Femur (tissue), 1 donor: ENCODE measurements at regions not wholly inside any gene's neighbourhood (a gene's known extent, or its start where the extent isn't known, plus 50 kb on each side); places are given as distances from the start of the nearest gene placed in this dataset.

Source experiments
- DNase-seq: peaks from one replicate; pipeline ENCODE4 v3.0.0-alpha.2; 2017

- no peak for DNase-seq
Observed at GRCh38 chr1:9419369-9420041, 119.8 kb upstream of the SLC25A33 start.

GRCh38 chr1:9420835-9421532 lies 118.3 kb upstream of the SLC25A33 start:
- DNase-seq, result no peak

- no peak for DNase-seq
Observed at GRCh38 chr1:9421533-9421873, 117.8 kb upstream of the SLC25A33 start.

GRCh38 chr1:9422321-9422720 lies 116.9 kb upstream of the SLC25A33 start:
- DNase-seq, result no peak

GRCh38 chr1:9422911-9423505 lies 116.3 kb upstream of the SLC25A33 start:
- DNase-seq, result no peak

- DNase-seq, result no peak
Observed at GRCh38 chr1:9424261-9424660, 115.0 kb upstream of the SLC25A33 start.

GRCh38 chr1:9425859-9426258 lies 113.4 kb upstream of the SLC25A33 start:
- DNase-seq, result no peak

- peak; percentile 72 for DNase-seq
Observed at GRCh38 chr1:9426291-9426711, 113.0 kb upstream of the SLC25A33 start.

GRCh38 chr1:9427388-9427787 lies 111.9 kb upstream of the SLC25A33 start:
- no peak for DNase-seq

GRCh38 chr1:9428601-9429341 lies 110.5 kb upstream of the SLC25A33 start:
- DNase-seq, result peak; percentile 99

GRCh38 chr1:9429342-9429711 lies 109.9 kb upstream of the SLC25A33 start:
- DNase-seq, result peak; percentile 51

- DNase-seq, result no peak
Observed at GRCh38 chr1:9434247-9435152, 104.8 kb upstream of the SLC25A33 start.

GRCh38 chr1:9435153-9435636 lies 104.1 kb upstream of the SLC25A33 start:
- DNase-seq, result no peak

- DNase-seq, result no peak
Observed at GRCh38 chr1:9435854-9436640, 103.2 kb upstream of the SLC25A33 start.

GRCh38 chr1:9437961-9438430 lies 101.3 kb upstream of the SLC25A33 start:
- peak; percentile 91 for DNase-seq

GRCh38 chr1:9438431-9439073 lies 100.7 kb upstream of the SLC25A33 start:
- DNase-seq, result peak; percentile 79

- DNase-seq, result no peak
Observed at GRCh38 chr1:9439074-9439761, 100.0 kb upstream of the SLC25A33 start.

GRCh38 chr1:9440261-9440660 lies 99.0 kb upstream of the SLC25A33 start:
- DNase-seq, result no peak

- DNase-seq, result no peak
Observed at GRCh38 chr1:9440763-9441194, 98.5 kb upstream of the SLC25A33 start.
